ENCODE measurements at regions not wholly inside any gene's neighbourhood (a gene's known extent, or its start where the extent isn't known, plus 50 kb on each side); places are given as distances from the start of the nearest gene placed in this dataset.

DNA sequence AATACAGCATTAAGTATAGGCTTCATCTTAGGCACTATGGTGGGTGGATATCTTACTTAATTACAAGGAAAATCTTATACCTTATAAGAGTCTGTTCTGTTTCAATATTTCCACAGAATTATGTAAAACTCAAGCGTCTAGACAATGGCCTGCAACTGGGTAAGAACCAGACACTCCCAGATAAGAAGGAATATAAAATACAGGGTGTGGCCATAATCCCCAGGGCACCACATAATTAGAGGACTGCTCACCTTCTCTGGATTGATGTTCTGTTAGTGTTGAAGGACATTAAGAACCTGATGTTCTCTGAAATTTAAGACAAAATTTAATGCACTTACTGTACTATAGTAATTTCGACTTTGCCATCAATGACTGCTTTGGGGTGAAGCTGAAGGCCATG lies 198.2 kb upstream of the ARSJ start:
- TF ChIP-seq, protein P1, sequence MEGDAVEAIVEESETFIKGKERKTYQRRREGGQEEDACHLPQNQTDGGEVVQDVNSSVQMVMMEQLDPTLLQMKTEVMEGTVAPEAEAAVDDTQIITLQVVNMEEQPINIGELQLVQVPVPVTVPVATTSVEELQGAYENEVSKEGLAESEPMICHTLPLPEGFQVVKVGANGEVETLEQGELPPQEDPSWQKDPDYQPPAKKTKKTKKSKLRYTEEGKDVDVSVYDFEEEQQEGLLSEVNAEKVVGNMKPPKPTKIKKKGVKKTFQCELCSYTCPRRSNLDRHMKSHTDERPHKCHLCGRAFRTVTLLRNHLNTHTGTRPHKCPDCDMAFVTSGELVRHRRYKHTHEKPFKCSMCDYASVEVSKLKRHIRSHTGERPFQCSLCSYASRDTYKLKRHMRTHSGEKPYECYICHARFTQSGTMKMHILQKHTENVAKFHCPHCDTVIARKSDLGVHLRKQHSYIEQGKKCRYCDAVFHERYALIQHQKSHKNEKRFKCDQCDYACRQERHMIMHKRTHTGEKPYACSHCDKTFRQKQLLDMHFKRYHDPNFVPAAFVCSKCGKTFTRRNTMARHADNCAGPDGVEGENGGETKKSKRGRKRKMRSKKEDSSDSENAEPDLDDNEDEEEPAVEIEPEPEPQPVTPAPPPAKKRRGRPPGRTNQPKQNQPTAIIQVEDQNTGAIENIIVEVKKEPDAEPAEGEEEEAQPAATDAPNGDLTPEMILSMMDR (IDR thresholded peaks at IDR 0.05), result no peak
- TF ChIP-seq EZH2 (IDR thresholded peaks at IDR 0.05; ENCODE audit: borderline replicate concordance, insufficient read depth, low read depth, low read length, poor library complexity, severe bottlenecking), result no peak
